Endothelial cell (in vitro differentiated cells): ENCODE measurements at regions not wholly inside any gene's neighbourhood (a gene's known extent, or its start where the extent isn't known, plus 50 kb on each side); places are given as distances from the start of the nearest gene placed in this dataset.

Source experiments
- DNase-seq: peaks from one replicate; pipeline ENCODE4 v3.0.0; 2021; ENCODE audit warnings: low spot score
- H3K27ac Mint-ChIP-seq: one replicate; pipeline ENCODE4 v1.8.0; 2021; ENCODE audit warnings: mixed read lengths, inconsistent platforms; ENCODE audit not compliant: unreplicated experiment
- H3K27me3 Mint-ChIP-seq: one replicate; pipeline ENCODE4 v1.8.0; 2021; ENCODE audit warnings: mild to moderate bottlenecking, moderate library complexity, mixed read lengths, inconsistent platforms; ENCODE audit not compliant: unreplicated experiment
- H3K36me3 Mint-ChIP-seq: one replicate; pipeline ENCODE4 v1.8.0; 2021; ENCODE audit warnings: mild to moderate bottlenecking, low read depth, mixed read lengths, inconsistent platforms; ENCODE audit not compliant: unreplicated experiment
- H3K4me1 Mint-ChIP-seq: one replicate; pipeline ENCODE4 v1.8.0; 2021; ENCODE audit warnings: mild to moderate bottlenecking, mixed read lengths, inconsistent platforms; ENCODE audit not compliant: unreplicated experiment
- H3K4me3 Mint-ChIP-seq: one replicate; pipeline ENCODE4 v1.8.0; 2021; ENCODE audit warnings: mild to moderate bottlenecking, mixed read lengths, inconsistent platforms; ENCODE audit not compliant: unreplicated experiment
- H3K9me3 Mint-ChIP-seq: one replicate; pipeline ENCODE4 v1.8.0; 2021; ENCODE audit warnings: mixed read lengths, inconsistent platforms; ENCODE audit not compliant: unreplicated experiment
- CTCF ChIP-seq: fragments of 200-600 bp; sonication (generic); IDR thresholded peaks from one replicate; pipeline ENCODE4 v1.5.0; 2021; ENCODE audit warnings: antibody characterized with exemption; ENCODE audit not compliant: unreplicated experiment

DNA sequence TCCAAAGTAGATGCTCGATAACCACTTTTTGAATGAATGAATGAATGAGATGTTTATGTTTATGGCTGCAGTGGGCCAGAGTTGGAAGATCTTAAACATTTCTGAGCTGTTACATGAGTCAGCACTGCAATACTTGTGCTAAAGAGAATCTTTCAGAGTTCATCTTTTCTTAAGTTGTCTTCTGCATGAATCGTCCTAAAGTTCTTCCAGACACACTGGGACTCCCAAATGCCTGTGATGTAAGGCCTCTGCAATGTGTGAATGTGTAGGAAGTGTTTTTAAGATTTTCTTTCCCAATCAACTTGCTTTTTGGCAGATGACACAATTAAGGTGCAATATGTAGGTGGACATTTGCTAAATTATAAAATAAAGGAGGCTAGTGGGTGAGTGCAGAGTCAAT lies 50.3 kb upstream of the TRIM9 start:
- Mint-ChIP-seq H3K27me3 (no peaks in the 10 kb centered on the region), H3K4me3 (no peak overlapping the region), H3K9me3 (no peaks in the 10 kb centered on the region), H3K36me3 (no peaks in the 10 kb centered on the region), H3K4me1 (no peaks in the 10 kb centered on the region), H3K27ac (no peak overlapping the region)
- no peak for DNase-seq
- no peak for TF ChIP-seq CTCF

- H3K27me3 Mint-ChIP-seq = no peaks in the 10 kb centered on the region
- no peak overlapping the region for H3K27ac Mint-ChIP-seq
- H3K4me1 Mint-ChIP-seq = no peaks in the 10 kb centered on the region
- H3K9me3 Mint-ChIP-seq = no peaks in the 10 kb centered on the region
- no peak for TF ChIP-seq CTCF
- H3K4me3 Mint-ChIP-seq = no peak overlapping the region
- no peaks in the 10 kb centered on the region for H3K36me3 Mint-ChIP-seq
- DNase-seq = no peak
Measured at GRCh38 chr14:51147183-51147582, 52.3 kb upstream of the TRIM9 start.

GRCh38 chr14:51155326-51155725 lies 60.4 kb upstream of the TRIM9 start:
- Mint-ChIP-seq H3K36me3 (no peaks in the 10 kb centered on the region), H3K9me3 (no peaks in the 10 kb centered on the region), H3K27ac (no peak overlapping the region), H3K27me3 (no peaks in the 10 kb centered on the region), H3K4me1 (no peaks in the 10 kb centered on the region), H3K4me3 (no peak overlapping the region)
- no peak for DNase-seq
- TF ChIP-seq CTCF = no peak

DNA sequence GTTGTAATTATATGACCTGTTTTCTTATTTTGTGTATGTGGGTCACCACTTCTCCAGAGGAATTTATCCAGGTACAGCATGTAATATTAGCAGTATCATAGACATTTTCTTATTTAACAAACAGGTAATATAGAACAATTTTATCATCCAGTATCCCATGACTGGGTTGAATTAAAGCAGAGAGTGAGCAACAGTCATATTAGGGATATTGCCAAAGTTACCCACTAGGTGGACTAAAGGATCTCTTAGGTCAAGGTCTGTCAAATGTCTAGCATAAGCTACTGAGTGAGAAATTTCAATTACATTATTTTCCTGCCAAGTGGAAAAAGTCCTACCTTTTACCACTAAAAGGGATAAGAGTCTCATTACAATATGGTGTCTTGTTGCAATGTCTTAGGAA lies 62.1 kb upstream of the TRIM9 start:
- Mint-ChIP-seq H3K4me1 (no peaks in the 10 kb centered on the region), H3K27ac (no peak overlapping the region), H3K36me3 (no peaks in the 10 kb centered on the region), H3K4me3 (no peak overlapping the region), H3K27me3 (no peaks in the 10 kb centered on the region), H3K9me3 (no peaks in the 10 kb centered on the region)
- DNase-seq = no peak
- TF ChIP-seq CTCF = peak; percentile 58

DNA sequence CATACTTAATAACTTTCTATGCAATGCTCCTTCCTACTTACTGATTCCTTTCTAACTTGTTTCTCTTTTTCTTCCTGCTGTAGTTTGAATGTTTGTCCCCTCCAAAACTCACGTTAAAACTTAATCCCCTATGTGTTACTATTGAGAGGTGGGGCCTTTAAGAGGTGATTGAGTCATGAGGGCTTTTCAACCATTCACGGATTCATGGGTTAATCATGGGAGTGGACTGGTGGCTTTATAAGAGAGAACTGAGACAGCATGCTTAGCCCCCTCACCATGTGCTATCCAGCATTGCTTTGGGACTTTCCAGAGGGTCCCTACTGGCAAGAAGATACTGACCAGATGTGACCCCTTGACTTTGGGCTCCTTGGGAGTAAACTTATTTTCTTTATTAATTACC lies 66.0 kb upstream of the TRIM9 start:
- Mint-ChIP-seq H3K27ac (no peak overlapping the region), H3K4me1 (no peaks in the 10 kb centered on the region), H3K36me3 (no peaks in the 10 kb centered on the region), H3K9me3 (no peaks in the 10 kb centered on the region), H3K27me3 (no peaks in the 10 kb centered on the region), H3K4me3 (no peak overlapping the region)
- no peak for DNase-seq
- no peak for TF ChIP-seq CTCF
